NK-92 (cell line): ENCODE measurements at regions not wholly inside any gene's neighbourhood (a gene's known extent, or its start where the extent isn't known, plus 50 kb on each side); places are given as distances from the start of the nearest gene placed in this dataset.
"Not testable (repeated sequence)": the region's sequence is repeated elsewhere in the genome, so short reads cannot be mapped to it uniquely, and the experiment has no call there.

Experiments used
- DNase-seq: peaks from one replicate; lab custom pipeline; 2025; ENCODE audit not compliant: unreplicated experiment; lab: John Stamatoyannopoulos, UW

DNA sequence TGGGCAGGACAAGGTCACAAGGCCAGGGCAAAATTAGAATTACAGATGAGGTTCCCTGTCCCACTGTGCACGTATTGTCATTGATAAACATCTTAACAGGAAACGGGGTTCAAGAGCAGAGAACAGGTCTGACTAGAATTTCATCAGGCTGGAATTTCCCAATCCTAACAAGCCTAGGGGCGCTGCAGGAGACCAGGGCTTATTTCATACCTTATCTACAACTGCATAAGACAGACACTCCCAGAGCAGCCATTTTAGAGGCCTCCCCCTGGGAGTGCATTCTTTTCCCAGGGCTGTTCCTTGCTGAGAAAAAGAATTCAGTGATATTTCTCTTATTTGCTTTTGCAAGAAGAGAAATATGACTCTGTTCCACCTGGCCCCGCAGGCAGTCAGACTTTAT, 244.8 kb downstream of the DAD1 start:
- not testable (repeated sequence) for DNase-seq

DNA sequence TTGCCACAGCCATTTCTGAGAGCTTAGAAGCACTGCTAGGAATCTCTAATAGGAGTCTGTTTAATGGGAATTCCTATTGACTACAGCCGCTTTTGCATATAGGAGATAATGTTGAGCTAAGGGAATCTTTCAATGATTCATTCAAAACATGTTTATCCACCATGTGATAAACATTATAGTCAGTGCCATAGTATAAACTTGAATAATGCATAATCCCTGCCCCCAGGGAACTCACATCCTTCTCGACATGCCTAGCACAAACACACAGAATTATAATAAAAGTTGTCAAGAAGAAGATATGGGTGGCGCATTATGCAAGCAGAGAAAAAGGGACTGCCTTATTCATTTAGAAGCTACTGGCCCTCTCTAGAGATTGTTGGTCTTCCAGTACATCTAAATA, 248.0 kb downstream of the DAD1 start:
- DNase-seq: no peak

DNA sequence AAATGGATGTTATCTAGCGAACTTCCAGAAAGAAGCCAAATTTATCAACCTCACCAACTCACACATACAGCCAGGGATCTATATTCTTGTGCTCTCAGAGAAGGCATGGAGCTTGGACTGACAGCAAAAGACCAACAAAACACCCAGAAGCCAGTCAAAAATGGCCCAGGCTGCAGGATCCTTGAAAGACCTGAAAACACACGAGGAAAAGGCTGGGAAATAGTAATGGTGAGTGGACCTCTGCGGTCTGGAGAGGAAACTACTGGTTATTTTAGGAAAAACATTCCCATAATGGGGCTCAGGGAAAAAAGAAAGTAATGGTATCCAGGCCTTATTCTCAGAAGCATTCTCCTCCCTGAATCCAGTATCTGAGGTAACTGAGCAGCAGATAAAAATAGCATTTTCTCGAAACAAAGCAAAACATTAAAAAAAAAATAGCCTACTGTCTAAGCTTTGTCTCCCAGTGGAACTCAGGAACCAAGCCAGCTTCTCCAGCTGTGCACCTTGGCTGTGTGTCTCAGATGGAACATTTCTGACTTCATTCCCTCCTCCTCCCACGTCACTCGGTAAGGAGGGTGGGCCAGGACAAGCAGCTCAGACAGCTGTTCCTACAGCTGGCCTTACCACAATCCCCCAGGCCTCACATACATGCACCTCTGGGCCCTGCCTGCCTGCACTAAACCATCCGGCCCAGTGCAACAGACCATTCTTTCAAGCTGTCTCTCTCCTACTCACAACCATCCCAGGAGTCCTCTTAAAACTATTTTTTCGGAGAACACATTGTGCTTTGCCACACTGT, 249.9 kb downstream of the DAD1 start:
- no peak for DNase-seq

DNA sequence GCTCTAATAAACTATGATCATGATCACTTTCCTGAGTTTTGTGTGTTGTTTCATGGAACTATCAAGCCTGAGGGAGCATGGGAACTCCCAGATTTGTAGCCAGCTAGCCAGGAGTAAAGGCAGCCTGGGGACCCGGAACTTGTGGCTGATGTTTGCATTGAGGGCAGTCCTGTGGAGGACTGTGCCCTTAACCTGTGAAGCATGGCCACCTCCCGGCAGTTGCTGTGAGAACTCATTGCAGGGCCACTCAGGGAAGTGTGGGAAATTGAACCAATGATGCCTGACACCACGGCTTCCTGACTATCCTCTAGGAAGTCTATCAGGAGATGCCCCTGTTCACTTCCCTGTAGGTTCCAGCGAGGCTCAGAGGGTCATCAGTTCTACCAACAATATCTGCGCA, 250.6 kb downstream of the DAD1 start:
- no peak for DNase-seq

DNA sequence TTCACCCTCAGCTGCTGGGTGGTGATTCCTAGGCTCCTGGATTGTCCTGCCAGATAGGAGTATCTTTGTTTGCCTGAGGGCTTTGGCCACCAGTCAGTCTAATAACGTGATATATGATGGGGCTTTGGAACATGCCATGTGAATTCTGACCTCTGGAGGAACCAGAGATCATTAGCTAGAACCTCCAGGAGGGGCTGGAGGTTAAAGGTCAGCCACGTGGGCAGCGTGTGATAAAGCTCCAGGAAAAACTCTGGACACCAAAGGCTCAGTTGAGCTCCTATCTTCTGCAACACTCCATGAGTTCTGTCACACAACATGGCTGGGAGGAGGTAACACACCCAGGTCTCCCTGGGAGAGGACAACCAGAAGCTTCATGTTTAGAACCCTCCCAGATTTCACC, 251.1 kb downstream of the DAD1 start:
- DNase-seq: no peak

DNA sequence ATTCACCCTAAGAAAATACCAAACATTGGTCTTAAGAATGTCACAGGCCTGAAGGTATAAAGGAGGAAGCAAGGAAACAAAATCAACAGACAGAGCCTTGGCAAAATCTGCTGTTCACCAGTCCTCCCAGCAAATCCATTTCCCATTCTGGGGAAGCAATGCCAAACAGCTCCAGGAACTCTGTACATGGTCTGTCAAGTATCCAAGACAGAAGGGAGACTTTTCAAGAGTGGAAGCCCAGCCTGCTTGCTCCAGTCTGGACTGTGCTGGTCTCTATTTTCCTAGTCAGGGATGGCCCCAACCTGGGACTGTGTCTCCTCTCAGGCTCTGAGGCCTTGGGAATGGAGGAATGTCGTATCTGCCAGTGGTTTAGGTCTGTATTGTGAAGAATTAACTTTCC, 251.5 kb downstream of the DAD1 start:
- no peak for DNase-seq

DNA sequence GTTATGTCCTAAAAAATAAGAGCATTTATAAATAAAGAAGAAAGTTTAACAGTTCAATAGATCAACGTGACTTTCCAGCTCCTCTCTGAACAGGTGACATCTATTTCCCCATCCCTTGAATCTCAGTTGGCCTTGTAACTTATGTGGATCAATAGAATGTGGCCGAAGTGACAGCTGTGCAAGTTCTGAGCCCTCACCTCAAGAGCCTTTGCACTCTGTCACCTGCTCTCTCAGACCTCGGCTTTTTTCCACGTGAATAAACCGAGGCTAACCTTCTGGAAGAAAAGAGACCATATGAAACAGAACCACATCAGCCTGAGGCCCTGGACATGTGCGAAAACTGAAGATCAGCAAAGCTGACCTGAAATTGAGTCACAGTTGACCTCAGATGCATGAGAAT, 253.0 kb downstream of the DAD1 start:
- DNase-seq: no peak

DNA sequence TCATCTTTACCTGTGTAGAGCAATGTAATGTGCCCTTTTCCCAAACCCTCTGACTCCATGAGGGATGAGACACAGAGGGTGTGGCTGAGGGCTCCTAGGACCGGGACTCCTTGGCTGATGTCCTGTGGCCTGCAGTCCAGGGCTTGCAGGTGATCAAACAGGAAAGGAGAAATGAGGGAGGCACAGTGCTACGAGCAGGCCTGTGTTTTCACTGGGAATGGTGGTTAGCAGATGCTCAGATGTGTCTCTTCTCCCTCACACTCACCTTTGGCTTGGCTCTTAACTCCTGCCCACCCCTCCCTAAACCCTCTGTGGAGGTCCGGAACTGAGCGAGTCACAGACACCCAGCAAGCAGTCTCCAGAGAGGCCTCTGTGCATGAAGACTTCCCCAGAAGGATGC, 254.4 kb downstream of the DAD1 start:
- no peak for DNase-seq

DNA sequence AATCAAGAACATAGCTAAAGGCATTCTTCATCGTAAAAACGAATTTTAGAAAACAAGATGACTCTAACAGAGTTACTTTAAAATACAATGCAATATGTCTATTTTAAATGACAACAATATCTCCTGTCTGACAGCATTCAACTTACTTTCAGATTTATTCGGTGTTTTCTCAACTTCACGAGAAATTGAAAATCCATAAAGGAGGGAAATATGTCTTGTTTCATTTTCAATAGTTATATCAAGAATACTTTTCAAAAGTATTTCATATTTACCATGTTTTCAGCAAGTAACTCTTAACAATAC, 254.8 kb downstream of the DAD1 start:
- DNase-seq: no peak

DNA sequence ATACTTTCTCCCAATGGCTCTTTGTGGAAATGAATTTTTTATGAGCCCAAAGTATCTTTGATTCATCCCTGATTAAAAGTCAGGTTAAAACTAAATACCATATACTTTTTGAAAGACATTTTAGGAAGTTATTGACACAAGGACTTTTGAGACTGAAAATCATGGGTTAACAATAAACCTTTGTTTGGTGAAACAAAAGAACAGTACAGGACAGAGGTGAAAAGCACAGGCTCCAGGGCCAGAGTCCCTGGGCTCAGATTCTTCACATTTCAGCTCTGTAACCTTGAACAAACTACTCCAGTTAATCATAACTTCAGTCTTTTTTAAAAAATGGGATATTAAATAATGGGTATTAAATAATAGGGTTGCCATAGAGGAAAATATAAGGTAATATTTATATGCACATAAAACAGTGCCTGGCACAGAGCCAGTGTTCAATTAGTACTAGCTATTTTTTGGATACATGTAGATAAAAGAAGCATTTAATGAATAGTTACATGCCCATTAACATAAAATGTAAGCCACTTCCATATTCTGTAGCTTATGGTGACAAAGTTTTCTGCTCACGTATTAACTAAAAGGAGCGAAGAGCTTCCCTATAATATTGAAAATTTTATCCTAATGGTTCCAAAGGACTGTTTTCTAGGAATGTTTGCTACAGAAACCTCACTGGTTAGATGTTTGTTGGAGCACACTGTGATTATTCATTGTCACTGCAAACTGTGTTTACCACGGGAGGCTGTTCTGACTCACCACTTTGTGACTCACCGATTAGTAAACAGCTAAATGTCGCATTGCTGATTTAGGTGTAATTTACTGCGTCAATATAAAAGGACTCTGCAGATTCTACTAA, 255.4 kb downstream of the DAD1 start:
- DNase-seq: no peak

DNA sequence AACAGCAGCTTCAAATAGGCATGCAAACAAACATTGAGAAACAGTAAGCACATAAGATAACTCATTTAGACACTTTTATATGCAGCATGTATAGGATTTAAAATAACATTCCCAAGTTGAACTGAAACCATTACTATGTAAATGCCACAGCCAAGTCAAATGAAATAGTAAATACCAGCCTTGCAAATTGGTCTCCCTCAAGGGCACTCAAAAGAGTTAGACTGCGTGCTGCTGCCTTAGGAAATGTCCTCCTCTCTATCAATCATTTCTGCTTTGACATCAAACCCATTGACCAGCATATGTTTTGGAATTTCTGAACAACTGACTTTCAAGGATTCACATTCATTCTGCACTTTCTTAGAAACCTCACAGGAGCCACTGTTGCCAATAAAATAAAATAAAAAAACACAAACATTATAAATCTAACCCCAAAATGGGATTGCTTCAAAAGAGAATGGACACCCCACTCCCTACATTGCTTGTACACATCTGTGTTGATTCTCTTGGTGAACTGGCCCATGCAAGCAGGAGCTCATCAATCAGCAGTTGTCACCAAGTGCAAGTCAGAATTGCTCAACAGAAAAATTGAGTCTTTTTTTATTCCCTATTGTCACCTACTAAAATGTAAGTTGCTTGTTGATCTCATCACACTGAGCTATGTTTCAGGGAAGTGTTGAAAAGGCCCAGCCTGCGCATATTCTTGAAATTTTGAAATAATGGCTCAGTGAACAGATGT, 256.2 kb downstream of the DAD1 start:
- no peak for DNase-seq

DNA sequence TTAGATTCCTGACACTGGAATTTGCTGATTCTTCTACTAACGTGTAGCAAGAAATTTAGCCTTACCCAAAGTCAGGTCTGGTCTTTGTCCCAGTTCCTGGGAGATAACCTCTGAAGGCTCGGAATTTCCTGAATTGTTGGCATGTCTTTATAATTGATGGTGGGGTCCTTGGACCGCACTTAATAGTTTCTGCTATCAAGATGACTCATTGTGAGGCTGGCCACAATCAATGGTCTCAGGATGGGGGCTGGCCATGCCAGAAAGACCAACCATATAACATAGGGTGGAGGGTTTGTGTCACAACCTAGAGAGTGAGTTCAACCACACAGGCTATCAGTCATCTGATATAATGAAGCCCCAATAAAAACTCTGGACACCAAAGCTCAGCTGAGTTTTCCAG, 259.7 kb downstream of the DAD1 start:
- DNase-seq: no peak

DNA sequence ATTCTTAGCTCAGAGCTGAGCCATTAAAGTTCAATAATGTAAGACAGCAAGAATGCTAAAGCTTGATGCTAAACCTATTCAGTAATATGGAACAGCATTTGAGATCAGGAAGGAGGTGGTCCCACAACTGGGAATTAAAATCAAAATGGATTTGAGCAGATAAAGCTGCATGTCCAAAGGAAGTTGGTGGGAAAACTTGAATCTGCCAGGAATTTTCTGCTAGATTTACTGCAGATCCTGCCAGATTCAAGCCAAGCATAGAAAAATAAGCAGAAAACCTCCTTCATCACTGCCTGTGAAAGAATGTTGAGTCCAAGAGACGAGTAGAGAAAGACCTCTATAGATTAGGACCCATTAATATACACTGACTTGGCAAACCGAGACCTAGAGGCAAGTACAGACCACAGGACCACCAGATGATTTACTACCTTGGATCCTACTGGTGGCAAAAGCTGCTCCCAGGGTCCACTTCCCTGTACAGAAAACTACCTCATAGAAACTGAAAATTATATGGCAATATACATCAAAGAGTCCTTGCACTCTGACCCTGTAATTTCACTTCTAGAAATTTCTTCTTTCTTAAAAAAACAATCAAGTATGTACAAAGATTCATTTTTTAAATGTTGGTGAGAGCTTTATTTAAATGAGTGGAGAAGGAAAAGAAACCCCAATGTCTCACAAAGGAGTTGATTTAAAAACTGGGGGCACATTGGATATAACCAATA, 263.2 kb downstream of the DAD1 start:
- no peak for DNase-seq

DNA sequence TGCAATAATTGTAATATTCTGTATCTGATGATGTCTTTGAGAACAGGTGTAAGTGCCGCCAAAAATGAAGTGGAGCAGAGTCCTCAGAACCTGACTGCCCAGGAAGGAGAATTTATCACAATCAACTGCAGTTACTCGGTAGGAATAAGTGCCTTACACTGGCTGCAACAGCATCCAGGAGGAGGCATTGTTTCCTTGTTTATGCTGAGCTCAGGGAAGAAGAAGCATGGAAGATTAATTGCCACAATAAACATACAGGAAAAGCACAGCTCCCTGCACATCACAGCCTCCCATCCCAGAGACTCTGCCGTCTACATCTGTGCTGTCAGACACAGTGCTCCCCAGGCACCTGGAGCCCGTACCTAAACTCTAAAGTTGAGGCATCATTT, 268.7 kb downstream of the DAD1 start:
- no peak for DNase-seq

DNA sequence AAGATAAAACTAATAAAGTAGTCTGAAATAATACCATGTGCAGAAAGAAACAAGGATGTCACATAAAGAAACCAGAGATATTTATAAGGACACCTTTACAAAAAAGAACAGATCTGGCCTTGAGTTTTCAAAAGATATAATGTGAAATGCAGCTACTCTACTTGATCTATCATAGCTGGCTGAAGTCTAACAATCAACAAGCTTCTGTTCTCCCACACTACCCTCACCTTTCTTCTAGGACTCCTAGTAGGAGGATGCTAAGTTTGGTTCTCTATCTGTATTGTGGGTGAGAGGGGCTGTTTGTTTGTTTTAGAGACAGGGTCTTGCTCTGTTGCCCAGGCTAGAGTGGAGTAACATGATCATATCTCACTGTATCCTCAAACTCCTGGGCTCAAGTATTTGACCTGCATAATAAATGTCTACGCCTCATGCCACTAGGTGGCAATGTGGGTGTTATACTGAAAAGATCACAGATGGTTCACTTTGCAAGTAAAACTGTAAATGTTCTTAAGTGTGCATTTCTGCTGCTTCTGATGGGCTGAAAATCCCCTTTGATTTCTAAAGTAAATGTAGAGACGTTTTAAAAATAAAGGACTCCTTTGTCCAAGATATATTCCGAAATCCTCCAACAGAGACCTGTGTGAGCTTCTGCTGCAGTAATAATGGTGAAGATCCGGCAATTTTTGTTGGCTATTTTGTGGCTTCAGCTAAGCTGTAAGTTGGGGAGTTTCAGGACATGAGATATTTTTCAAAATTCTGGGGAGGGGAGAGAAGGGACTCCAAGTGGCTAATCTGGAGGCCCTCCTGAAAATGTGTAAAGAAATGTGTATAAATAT, 269.3 kb downstream of the DAD1 start:
- DNase-seq: no peak

DNA sequence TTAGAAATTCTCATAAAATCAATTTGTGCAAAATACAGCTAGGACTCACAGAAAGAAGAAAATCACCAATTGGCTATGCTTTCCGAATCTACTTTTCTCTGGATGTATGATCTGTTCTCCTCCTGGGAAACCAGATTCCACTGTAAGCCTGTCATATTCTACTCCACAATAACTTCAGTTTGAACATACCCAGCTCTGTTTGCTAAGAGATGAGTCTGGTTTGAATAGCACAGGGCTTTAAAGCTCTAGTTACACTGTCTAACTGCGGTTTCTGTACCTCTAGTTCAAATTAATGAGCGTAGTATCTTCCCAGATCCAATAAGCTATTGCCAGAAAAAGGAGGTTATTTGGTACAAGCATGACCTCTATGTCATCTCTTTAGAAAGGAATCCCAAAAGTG, 270.1 kb downstream of the DAD1 start:
- no peak for DNase-seq

DNA sequence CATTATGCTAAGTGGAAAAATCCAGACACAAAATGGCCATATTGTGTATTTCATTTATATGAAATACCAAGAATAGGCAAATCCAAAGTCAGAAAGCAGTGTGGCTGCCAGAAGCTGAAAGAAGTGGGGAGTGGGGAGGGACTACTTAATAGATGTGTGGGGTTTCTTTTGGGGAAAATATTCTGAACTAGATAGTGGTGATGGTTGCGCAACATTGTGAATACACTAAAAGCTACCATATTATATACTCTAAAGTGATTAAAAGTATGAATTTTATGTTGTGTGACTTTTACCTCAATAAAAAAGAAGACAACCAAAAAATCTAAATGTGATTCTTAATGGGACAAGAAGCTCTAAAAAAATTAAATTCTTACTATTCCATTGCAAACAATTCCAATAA, 272.6 kb downstream of the DAD1 start:
- DNase-seq: no peak

DNA sequence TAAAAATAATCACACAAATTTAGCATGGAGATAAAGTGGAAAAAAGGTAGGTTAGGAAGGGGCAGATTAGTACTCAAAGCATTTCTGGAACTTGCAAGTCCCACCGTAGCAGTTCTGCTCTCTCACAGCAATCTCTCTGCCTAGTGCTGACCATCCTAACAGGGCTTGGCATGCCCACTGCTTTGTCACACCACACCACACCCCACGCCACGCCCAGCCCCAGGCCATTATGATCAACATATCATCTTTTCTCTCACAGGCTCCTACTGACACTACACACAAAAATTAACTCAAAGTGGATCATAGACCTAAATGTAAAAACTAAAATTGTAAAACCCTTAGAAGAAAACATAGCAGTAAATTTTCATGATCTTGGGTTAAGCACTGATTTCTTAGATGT, 273.7 kb downstream of the DAD1 start:
- DNase-seq: no peak

DNA sequence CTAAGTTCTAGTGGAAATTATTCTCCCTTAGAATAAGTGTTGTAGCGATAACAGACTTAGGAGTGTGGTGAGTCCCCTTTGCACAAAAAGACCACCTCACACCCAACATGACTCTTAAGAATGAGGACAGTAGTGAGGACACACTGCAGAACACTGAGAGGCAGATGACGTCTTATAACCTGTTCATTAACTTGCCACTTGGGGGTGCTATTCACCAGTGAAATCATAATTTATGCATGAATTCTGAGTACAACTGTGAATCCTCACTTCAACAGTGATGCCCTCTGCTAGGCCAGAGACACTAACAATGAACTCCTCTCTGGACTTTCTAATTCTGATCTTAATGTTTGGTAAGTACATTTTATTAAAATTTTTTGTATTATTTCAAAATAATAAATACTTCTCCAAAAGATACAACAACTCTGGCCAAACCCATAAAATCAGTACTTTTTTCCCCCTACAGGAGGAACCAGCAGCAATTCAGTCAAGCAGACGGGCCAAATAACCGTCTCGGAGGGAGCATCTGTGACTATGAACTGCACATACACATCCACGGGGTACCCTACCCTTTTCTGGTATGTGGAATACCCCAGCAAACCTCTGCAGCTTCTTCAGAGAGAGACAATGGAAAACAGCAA, 274.7 kb downstream of the DAD1 start:
- no peak for DNase-seq

DNA sequence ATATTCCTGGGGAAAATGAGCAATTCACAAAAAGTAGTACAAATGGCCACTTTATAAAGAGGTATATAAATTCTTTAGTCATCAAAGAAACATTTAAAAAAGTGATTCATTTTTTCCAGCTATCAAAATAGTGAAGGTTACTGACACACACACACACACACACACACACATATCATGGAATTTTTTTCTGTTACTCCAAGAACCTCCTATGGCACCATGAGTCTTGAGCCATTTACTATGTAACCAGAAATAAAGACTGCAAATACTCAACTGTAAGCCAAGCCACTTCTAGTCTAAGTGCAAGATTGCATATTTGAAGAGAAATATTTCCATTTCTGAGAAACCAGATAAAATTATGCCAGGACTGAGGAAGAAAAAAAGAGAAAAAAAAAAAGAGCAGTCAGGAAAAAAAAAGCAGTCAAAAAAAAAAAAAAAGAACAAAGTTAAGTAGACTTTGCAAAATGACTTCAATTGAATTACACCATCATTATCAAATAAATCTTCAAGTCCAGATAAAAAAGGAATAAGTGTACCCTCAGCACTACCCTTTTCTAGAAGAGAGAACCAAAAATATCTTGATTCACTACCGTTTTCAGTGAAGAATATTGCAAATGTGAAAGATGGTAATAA, 275.7 kb downstream of the DAD1 start:
- no peak for DNase-seq
